Progenitor cell of endocrine pancreas (in vitro differentiated cells): ENCODE measurements at regions not wholly inside any gene's neighbourhood (a gene's known extent, or its start where the extent isn't known, plus 50 kb on each side); places are given as distances from the start of the nearest gene placed in this dataset.

Source experiments
- DNase-seq: peaks from one replicate; pipeline ENCODE4 v3.0.0; 2021; ENCODE audit warnings: low spot score; ENCODE audit not compliant: unreplicated experiment
- H3K27ac Mint-ChIP-seq: 2 replicates; pipeline ENCODE4 v1.8.0; 2021; ENCODE audit warnings: mild to moderate bottlenecking, moderate library complexity, mixed read lengths
- H3K27me3 Mint-ChIP-seq: 2 replicates; pipeline ENCODE4 v1.8.0; 2021; ENCODE audit warnings: mixed read lengths
- H3K36me3 Mint-ChIP-seq: 2 replicates; pipeline ENCODE4 v1.8.0; 2022; ENCODE audit warnings: mixed read lengths; ENCODE audit not compliant: insufficient read depth
- H3K4me1 Mint-ChIP-seq: 2 replicates; pipeline ENCODE4 v1.8.0; 2021; ENCODE audit warnings: low read depth, mixed read lengths
- H3K4me3 Mint-ChIP-seq: 2 replicates; pipeline ENCODE4 v1.8.0; 2021; ENCODE audit warnings: low read depth, mild to moderate bottlenecking, moderate library complexity, mixed read lengths
- H3K9me3 Mint-ChIP-seq: 2 replicates; pipeline ENCODE4 v1.8.0; 2021; ENCODE audit warnings: low read depth, mixed read lengths
- CTCF ChIP-seq: fragments of 200-600 bp; sonication (generic); IDR thresholded peaks from one replicate; pipeline ENCODE4 v1.5.0; 2021; ENCODE audit warnings: antibody characterized with exemption, mild to moderate bottlenecking; ENCODE audit not compliant: unreplicated experiment

- Mint-ChIP-seq H3K4me3 (no peak overlapping the region), H3K27ac (no peak overlapping the region)
- no peak for DNase-seq
Observed at GRCh38 chr6:140314682-140315081, 940.2 kb upstream of the CITED2 start.

GRCh38 chr6:140311146-140311545, 936.7 kb upstream of the CITED2 start:
- DNase-seq, result no peak
- Mint-ChIP-seq H3K36me3 (no peaks in the 10 kb centered on the region), H3K9me3 (peaks cover 10% of the 10 kb centered on the region), H3K4me1 (no peaks in the 10 kb centered on the region), H3K4me3 (no peak overlapping the region), H3K27ac (no peak overlapping the region), H3K27me3 (no peaks in the 10 kb centered on the region)
- no peak for TF ChIP-seq CTCF

More at GRCh38 chr6:140314682-140315081, 940.2 kb upstream of the CITED2 start:
- peaks cover 10% of the 10 kb centered on the region for H3K4me1 Mint-ChIP-seq
- no peaks in the 10 kb centered on the region for H3K36me3 Mint-ChIP-seq
- H3K9me3 Mint-ChIP-seq, result peaks cover 10% of the 10 kb centered on the region
- no peaks in the 10 kb centered on the region for H3K27me3 Mint-ChIP-seq
- TF ChIP-seq CTCF, result no peak

GRCh38 chr6:140303218-140303949, 928.9 kb upstream of the CITED2 start:
- Mint-ChIP-seq H3K9me3 (no peaks in the 10 kb centered on the region), H3K4me3 (no peak overlapping the region), H3K27me3 (no peaks in the 10 kb centered on the region), H3K36me3 (no peaks in the 10 kb centered on the region), H3K4me1 (peaks cover 2% of the 10 kb centered on the region), H3K27ac (no peak overlapping the region)
- no peak for DNase-seq
- no peak for TF ChIP-seq CTCF

GRCh38 chr6:140300331-140300730, 925.9 kb upstream of the CITED2 start:
- Mint-ChIP-seq H3K9me3 (peaks cover 4% of the 10 kb centered on the region), H3K27me3 (no peaks in the 10 kb centered on the region), H3K4me1 (peaks cover 7% of the 10 kb centered on the region), H3K4me3 (no peak overlapping the region), H3K36me3 (no peaks in the 10 kb centered on the region), H3K27ac (no peak overlapping the region)
- TF ChIP-seq CTCF, result no peak
- no peak for DNase-seq

- Mint-ChIP-seq H3K9me3 (peaks cover 10% of the 10 kb centered on the region), H3K36me3 (no peaks in the 10 kb centered on the region), H3K27me3 (no peaks in the 10 kb centered on the region), H3K27ac (no peak overlapping the region), H3K4me3 (no peak overlapping the region), H3K4me1 (peaks cover 2% of the 10 kb centered on the region)
- no peak for TF ChIP-seq CTCF
- no peak for DNase-seq
Observed at GRCh38 chr6:140289186-140289585, 914.7 kb upstream of the CITED2 start.
